ENCODE measurements at regions not wholly inside any gene's neighbourhood (a gene's known extent, or its start where the extent isn't known, plus 50 kb on each side); places are given as distances from the start of the nearest gene placed in this dataset.

- DNase-seq, result no peak
These were observed 86.3 kb downstream of the HS3ST1 start for GRCh38 chr4:11342401-11342800.

- no peak for DNase-seq
These were observed 87.2 kb downstream of the HS3ST1 start for GRCh38 chr4:11341337-11342043.

GRCh38 chr4:11338956-11339782, 89.5 kb downstream of the HS3ST1 start:
- no peak for DNase-seq

- DNase-seq, result no peak
These were observed 91.4 kb downstream of the HS3ST1 start for GRCh38 chr4:11337287-11337686.

GRCh38 chr4:11336435-11336834, 92.3 kb downstream of the HS3ST1 start:
- DNase-seq, result no peak

GRCh38 chr4:11334887-11335286, 93.8 kb downstream of the HS3ST1 start:
- DNase-seq, result no peak

GRCh38 chr4:11328401-11328800, 100.3 kb downstream of the HS3ST1 start:
- DNase-seq, result no peak

- DNase-seq, result no peak
These were observed 102.7 kb downstream of the HS3ST1 start for GRCh38 chr4:11326021-11326420.

- DNase-seq, result no peak
These were observed 104.9 kb downstream of the HS3ST1 start for GRCh38 chr4:11323771-11324170.

- peak; percentile 6 for DNase-seq
These were observed 115.3 kb downstream of the HS3ST1 start for GRCh38 chr4:11313157-11313943.

GRCh38 chr4:11312389-11312788, 116.3 kb downstream of the HS3ST1 start:
- DNase-seq, result peak; percentile 51

- no peak for DNase-seq
These were observed 127.5 kb downstream of the HS3ST1 start for GRCh38 chr4:11301075-11301660.

- DNase-seq, result no peak
These were observed 128.9 kb downstream of the HS3ST1 start for GRCh38 chr4:11299836-11300235.

- DNase-seq, result no peak
These were observed 129.7 kb downstream of the HS3ST1 start for GRCh38 chr4:11299016-11299415.

- no peak for DNase-seq
These were observed 130.2 kb downstream of the HS3ST1 start for GRCh38 chr4:11298451-11298850.

- no peak for DNase-seq
These were observed 131.1 kb downstream of the HS3ST1 start for GRCh38 chr4:11297627-11298026.

- DNase-seq, result peak; percentile 2
These were observed 131.5 kb downstream of the HS3ST1 start for GRCh38 chr4:11297201-11297600.

- DNase-seq, result peak; percentile 53
These were observed 134.8 kb downstream of the HS3ST1 start for GRCh38 chr4:11293866-11294265.

GRCh38 chr4:11287055-11287454, 141.6 kb downstream of the HS3ST1 start:
- DNase-seq, result no peak

- no peak for DNase-seq
These were observed 142.2 kb downstream of the HS3ST1 start for GRCh38 chr4:11286533-11286932.

- DNase-seq, result peak; percentile 53
These were observed 147.0 kb downstream of the HS3ST1 start for GRCh38 chr4:11281720-11282119.

GRCh38 chr4:11271263-11271662, 157.4 kb downstream of the HS3ST1 start:
- no peak for DNase-seq

- DNase-seq, result no peak
These were observed 160.5 kb downstream of the HS3ST1 start for GRCh38 chr4:11268149-11268548.
